NOMO-1 treated with DMSO at 0.1 percent for 48 hours (cell line): ENCODE measurements at regions not wholly inside any gene's neighbourhood (a gene's known extent, or its start where the extent isn't known, plus 50 kb on each side); places are given as distances from the start of the nearest gene placed in this dataset.
"Not testable (repeated sequence)": the region's sequence is repeated elsewhere in the genome, so short reads cannot be mapped to it uniquely, and the experiment has no call there.

ENCODE experiments used
- DNase-seq: peaks from one replicate; lab custom pipeline; 2025; ENCODE audit not compliant: unreplicated experiment; lab: John Stamatoyannopoulos, UW

DNA sequence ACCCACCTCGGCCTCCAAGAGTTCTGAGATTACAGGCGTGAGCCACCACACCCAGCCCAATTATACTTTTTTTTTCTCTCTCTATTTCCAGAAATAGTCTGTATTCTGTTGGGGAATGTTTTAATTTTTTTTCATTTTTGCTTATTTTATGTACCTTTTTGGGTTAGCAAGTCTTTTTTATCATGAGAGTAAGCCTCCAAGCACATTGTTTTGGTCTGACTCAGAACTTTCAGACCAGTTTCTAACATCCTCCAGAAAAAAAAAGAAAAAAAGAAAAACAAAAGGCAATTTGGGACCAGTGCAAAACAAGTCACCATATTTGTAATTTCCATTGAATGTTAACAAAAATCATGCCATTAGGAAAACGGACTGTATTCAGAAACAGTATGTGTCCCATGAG is 1465.5 kb downstream of the SLITRK5 start:
- DNase-seq: no peak

DNA sequence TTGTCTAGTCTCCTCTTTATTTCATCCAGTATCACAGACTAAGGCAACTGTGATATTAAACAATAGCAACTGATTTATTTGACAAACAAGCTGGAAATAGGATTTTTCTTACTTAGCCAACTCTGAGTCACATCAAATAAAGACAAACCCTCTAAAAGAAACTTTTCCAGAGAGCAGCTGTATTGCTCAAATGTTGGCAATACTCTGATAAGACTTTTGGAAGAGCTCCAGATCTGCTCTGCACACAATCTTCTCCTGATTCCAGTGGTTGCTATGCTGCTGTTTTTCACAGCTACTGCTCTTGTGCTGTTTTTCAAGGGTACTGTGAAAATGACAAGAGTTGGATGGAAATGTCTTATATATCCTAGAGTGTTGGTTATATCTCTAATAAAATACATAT is 1479.2 kb downstream of the SLITRK5 start:
- DNase-seq: no peak

DNA sequence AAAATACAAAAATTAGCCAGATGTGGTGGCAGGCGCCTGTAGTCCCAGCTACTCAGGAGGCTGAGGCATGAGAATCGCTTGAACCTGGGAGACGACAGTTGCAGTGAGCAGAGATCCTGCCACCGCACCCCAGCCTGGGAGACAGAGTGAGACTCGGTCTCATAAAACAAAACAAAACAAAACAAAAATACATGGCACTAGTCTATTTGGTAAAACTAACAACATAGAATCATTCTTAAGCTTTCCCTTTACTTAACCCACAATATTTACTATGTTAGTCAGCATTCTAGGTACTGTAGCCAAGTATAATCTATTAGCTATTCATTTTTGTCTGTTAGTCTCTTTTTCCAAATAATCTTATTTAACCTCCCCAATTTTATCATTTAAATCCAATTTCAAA is 1482.8 kb downstream of the SLITRK5 start:
- DNase-seq: no peak

DNA sequence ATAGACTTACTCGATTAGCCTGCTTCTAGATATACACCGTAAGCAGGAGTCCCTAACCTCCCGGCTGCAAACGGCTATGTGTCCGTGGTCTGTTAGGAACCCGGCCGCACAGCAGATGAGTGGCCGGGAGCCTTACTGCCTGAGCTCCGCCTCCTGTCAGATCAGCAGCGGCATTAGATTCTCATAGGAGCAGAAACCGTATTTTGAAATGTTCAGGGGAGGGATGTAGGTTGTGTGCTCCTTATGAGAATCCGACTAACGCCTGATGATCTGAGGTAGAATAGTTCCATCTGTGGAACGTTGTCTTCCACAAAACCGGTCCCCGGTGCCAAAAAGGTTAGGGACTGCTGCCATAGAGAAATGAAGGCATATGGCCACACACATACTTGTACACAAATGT is 1491.9 kb downstream of the SLITRK5 start:
- no peak for DNase-seq

DNA sequence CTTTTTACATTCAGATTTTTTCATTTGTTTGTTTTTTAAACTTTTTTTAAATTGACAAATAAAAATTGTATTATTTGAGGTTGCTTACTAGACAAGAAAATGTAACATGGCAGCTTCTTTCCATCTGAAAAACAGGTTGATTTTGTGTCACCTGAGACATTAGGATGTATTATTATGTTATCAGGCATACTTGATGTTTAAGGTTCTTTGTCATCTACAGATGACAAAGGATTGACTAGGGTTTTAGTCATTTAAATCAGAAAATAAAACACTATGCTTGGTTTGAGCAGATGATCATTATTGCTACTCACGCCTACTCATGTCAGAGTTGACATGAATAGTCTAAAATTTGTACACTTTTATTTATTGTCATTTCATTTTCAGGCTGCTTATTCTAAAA is 1494.5 kb downstream of the SLITRK5 start:
- no peak for DNase-seq

DNA sequence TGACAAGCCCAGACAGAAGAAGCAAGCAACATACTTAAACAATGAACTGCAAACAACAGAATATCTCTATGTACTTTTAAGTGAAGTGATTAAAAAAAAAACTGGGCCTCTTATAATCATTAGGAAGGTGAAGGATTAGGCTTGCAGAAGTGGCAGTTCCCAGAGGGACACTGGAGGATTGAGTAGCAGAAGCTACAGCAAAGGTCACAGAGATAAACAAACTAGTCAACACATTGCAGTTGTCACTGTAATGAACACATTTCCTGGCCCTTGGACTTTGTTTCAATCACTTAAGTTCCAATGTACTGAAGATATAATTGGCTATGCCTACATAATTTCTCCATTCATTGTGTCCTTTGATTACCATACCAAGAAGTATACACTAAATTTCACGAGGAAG is 1498.8 kb downstream of the SLITRK5 start:
- no peak for DNase-seq

DNA sequence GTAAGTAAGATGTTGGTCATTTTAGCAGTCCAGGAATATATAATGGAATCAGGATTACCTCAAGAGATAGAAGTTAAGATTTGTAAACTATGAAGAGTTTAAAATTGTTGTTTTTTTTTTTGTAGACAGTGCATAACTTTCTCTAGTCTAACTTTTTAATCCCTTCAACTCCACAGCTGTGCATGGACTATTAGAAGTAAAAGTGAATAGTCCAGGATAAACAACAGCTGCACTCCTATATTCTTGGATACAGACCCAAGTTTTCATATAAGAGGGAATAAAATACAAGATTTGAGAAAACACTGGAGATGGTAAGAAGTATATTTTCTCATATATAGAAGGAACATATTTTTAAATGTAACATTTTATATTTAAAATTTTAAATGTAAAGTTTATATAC is 1509.9 kb downstream of the SLITRK5 start:
- DNase-seq: no peak

DNA sequence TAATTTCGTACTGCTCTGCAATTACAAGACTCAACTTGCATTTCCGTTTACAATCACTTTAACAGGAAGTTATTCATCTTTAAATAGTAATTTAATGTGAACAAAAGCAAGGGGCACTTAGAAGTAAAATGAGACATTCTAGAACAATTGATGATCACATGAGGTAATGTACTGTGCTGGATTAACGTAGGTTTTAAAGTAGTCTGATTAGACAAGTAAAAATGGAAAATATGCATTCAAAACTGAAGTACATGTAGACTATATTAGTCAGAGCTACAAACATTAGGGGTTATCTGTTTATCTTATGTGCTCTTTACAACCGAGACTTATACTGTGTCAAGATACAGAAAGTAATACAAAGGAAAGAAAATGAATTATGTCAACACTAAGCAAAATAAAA is 1528.0 kb downstream of the SLITRK5 start:
- no peak for DNase-seq

DNA sequence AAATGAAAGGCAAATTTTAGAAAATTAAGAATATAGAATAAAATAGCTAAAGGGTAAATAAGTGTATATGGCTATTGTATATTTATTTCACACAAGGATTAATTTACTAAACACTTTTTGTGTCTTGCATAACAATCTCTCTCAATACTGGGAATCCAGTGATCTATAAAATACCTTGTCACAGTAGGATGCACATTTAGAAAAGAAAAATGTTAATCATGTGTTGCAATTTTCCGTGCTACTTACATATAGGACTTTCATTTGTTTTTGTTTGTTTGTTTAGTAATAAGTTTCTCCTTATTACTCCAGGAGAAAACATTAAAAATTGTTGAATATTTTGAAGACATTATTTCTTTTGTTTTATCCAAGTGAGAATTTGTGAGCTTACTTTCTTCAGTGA is 1533.3 kb downstream of the SLITRK5 start:
- DNase-seq: no peak

DNA sequence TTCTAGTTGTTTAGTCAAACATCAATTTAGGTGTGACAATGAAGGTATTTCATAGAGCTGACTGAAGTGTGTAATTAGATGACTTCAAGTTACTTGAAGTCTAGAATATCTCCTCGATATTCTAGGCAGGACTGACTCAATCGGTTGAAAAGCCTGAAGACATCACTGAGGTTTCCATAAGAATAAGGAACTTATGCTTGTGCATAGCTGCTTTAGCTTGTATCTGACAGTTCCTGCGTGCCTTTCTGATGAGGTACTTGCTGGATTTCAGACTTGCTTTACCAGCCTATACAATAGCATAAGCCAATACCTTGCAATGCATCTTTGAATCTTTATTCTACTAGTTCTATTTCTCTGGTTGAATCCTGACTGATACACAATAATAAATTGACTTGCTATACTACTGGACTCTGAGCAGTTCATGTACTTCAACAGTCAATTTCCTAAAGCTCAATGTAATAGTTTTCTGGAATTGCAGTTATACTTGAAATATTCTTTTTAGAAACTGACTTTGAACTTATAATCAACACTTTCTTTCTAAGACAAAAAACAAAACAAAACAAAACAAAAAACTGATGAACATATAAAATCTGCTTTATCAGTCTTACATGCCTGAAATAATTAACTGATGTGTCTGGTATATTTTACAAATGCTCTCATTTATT is 1534.8 kb downstream of the SLITRK5 start:
- no peak for DNase-seq

DNA sequence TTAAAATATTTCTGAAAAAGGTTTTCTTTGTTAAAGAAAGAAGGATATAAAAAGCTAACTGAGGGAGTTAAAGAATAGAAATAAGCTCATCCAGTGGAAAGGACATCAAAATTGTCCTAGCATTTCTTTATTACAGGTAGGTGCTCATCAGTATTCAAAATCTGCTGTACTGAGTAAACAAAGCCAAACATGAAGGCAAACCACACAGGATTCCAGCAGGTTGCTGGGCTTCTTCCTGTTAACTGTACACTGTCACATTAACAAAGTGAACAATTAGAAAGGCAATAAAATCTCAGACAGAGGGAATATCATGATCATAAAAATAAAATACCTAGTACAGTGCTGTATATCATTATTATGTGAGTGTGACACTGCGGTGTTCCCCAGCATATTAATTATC is 1541.0 kb downstream of the SLITRK5 start:
- DNase-seq: no peak

DNA sequence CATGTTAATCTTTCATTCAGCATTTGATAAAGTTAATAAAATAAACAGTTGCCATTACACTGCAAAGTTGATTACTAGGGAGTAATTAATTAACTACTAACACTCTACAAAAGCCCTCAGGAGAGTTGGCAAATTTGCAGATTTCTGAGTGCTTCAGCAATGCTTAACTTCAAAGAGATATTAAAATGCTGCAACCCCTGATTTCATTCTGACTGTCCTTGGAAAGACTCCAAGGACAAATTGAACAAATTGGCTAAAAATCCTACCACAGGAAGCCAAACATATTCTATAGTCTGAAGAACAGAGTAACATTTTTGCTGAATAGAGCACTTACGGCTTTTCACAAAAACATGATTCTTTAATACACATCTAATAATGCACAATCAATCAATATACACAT is 1543.0 kb downstream of the SLITRK5 start:
- no peak for DNase-seq

DNA sequence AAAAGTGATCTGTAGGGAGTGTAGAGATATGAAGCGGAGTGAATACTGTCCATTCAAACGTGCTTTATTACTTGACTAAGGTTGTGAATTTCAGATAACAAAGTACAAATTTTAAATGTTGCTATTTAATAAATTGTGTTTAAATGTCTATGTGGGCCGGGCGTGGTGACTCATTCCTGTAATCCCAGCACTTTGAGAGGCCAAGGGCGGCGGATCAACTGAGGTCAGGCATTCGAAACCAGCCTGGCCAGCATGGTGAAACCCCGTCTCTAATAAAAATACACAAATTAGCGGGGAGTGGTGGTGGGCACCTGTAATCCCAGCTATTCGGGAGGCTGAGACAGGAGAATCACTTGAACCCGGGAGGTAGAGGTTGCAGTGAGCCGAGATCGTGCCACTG is 1544.1 kb downstream of the SLITRK5 start:
- not testable (repeated sequence) for DNase-seq

DNA sequence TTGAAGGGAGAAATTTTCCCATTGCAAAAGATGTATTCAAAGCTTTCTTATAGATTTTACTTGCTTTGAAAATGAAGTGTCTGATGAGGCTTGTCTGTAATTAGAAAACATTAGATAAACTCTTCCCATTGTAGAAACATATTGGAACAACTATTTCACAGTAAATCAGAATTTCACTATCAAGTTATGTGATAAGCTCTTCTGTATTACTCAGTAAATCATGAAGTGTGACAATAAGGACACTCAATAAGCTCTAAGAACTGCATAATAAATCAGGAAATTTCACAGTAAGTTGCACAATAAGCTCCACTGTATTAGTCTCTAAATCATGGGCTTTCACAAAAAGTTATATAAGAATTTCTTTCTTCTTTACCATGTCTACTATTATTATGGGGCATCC is 1546.6 kb downstream of the SLITRK5 start:
- DNase-seq: no peak

DNA sequence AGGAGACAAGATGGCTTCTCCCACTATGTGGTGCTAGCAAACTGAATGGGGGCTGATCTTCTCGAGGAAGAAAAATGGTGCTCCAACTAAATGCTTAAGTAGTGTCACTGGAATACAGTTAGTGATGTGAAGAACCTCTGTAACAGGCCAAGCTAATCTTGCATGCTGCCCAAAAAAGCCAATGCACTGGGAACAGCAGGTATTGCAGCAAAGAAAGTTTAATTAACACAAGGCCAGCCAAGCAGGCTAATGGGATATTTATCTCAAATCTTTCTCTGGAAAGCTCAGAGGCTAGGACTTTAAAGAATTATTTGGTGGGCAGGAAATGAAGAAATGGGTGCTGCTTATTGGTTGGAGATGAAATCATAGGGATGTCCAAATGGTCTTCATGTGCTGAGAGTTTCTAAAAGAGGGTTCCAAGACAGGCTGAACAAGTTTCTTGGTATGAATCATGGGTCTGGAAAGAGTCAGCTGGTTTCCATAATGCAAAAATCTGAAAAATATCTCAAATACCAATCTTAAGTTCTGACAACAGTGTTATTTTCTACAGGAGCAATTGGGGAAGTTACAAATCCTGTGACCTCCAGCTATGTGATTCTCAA is 1550.5 kb downstream of the SLITRK5 start:
- no peak for DNase-seq

DNA sequence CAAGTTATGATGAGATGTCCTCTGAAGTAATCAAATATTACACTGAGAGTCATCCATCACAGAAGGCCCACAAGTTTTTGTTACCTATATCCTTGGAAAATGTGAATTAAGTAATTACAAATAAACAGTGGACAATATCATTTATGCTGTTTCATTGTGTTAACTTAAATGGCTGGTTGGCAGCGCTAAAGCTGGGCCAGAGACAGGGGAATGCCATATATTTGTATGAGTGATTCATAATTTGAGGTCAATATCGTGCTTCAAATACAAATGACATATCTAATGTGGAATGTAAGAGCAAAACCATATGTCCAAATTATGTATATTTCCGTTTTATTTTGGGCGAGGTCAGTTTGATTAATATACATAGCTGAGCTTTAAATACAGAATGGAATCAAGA is 1556.2 kb downstream of the SLITRK5 start:
- DNase-seq: no peak

DNA sequence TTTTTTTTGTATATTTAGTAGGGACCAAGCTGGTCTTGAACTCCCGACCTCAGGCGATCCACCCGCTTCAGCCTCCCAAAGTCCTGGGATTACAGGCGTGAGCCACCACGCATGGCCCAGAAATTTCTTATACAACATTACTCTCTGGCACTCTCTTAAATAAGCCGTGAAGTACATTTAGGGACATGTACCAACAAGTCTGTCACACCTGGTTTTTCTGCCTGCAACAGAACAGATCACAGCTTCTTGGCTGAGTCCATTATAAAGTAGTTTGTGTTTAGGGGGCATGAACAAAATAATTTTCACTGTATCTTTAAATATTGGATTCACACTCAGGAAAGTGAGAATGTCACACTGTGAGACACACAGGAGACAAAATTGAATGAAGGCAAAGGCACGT is 1567.3 kb downstream of the SLITRK5 start:
- no peak for DNase-seq

DNA sequence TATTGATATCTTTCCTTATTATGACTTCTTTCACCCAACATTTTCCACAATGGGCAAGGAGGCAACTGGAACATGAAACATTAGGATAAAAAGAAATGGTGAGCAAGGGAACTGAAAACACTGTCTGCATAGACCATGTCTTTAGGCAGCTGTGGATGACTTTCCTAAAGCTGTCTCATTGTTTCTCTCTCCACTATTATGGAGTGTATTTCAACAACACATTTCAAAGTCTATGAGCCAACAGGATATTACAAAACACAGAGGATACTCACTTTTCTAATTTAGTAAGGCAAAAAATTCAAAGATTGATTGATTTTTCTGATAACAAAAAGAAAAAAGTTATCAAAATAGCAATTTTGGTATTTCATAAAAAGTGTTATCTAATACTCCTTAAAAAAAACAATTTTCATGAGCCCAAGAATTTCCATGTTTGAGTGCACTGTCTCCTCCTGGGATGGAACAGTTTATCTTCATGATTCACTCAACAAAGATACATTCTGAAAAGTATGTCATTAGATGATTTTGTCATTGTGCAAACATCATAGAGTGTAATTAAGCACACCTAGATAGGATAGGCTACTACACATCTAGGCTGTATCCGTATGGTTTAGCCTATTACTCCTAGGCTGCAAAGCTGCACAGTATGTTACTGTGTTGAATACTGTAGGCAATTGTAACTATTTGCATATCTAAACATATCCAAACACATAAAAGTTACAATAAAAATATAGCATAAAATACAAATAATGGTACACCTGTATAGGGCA is 1568.4 kb downstream of the SLITRK5 start:
- DNase-seq: no peak

DNA sequence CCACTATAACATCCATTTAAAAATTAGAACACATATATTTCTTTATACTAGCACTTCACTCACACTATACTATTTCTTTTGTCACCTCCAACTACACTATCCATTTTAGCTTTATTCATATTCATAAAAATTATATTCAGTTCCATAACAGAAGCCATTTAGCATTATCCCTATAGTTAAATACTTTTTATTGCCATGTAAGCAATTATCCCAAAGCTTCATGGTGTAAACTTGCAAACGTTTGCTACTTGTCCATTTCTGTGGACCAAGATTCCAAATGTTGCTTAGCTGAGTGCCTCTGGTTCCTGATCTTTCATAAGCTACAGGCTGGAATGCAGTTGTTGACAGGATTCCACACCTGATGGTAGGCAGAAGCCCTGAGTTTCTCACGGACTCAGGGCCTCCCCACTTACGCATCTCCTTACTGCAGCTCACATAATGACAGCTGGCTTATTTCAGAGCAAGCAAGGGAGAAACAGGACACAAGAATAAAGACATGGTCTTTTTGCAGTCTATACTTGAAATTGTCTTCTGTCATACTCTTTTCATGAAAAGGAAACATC is 1584.8 kb downstream of the SLITRK5 start:
- no peak for DNase-seq

DNA sequence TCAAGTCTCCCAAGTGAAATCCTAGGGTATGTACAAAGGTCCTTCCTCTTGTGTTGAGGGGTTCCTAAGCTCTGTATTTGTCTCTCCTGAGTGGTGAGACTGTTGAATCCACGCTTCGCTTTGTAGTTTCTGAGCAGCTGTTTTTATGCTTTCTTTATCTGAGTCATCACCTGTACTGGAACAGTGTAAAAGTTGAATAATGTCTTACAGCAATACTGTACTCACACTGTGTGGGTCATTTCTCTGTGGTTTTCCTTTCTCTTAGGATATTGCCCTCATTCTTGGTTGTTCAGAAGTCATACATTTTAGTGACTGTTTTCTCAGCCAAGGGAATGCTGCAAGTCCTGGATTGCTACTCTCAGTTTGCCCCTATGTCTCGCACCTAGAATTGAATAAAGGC is 1596.6 kb downstream of the SLITRK5 start:
- no peak for DNase-seq

DNA sequence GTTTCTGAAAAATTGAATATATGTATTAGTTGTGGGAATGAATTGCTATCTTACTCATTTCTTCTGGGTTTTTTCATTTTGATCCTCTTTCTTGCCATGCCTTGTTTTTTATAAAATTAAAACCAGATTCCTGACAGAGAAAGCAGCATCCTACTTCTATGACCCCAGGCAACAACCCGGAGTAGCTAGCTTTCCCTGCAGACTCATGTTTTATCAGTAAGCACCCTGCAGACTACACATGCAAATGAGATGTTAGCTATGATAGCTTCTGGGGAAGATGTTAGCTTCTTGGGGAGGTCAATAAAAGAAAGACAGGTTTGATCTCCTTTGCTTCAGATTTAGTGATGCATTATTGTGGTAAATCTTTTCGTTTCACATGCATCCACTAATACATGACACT is 1598.6 kb downstream of the SLITRK5 start:
- no peak for DNase-seq

DNA sequence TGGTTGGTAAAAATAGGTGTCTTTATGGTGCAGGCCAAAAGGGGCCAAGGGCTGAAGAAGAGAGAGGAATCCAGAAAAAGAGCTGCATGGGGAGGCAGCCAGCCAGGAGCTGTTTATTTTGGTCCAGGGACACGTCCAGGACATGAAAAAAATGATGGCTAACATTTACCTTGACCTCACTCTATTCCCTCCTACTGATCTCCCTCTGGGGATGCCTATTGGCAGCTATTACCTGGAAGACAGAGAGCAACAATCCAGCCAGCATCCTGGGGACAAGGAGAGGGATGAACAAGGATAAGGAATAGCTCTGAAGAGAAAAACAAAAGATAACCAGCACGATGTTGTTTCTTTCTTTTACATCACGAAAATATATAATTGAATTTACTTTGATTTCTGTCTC is 1599.6 kb downstream of the SLITRK5 start:
- no peak for DNase-seq
